ENCODE measurements at regions not wholly inside any gene's neighbourhood (a gene's known extent, or its start where the extent isn't known, plus 50 kb on each side); places are given as distances from the start of the nearest gene placed in this dataset.
"Not testable (repeated sequence)": the region's sequence is repeated elsewhere in the genome, so short reads cannot be mapped to it uniquely, and the experiment has no call there.

DNA sequence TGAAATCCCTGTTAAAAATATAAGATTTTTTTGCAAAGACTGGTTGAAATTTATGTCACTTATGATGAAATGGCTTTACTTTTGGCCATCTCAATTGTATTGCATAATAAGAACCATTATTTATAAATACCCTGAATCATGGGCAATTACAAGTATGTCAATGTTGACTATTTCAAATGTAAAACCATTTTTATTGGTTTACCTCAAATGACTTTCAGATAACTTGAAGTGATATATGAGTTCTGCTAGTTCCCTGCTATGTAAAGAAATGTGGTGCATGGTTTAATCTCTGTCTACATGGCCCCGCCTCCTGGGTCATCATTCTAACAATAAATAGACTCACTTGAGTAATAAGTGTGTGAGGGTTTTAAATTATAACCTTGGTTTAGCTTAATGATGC, 275.6 kb upstream of the PREP start:
- intact Hi-C loops (cut with DNase I; ENCODE audit: low total_unique reads) (no loop called here), in situ Hi-C loops (cut with MboI; ENCODE audit: low pct_ligation_motif_present in 1 of 4, low pct_unique_long_range_greater_than_20kb in 1 of 4, low sequenced_read_pairs in 3 of 4) (no loop called here)
- WGBS, 2 donors (ENCODE audit: low coverage in 1 of 2): 54 to 74% methylated on average over 1 of the region's 1 CpG

GRCh38 chr6:105677671-105678475, 275.0 kb upstream of the PREP start:
- H3K4me1 ChIP-seq: no peaks in the 10 kb centered on the region
- no peak for TF ChIP-seq POLR2AphosphoS5 (IDR thresholded peaks at IDR 0.05)
- TF ChIP-seq EP300 (IDR thresholded peaks at IDR 0.05; ENCODE audit: low read depth): no peak
- TF ChIP-seq POLR2A (IDR thresholded peaks at IDR 0.05): no peak
- no peak for TF ChIP-seq CTCF (IDR thresholded peaks at IDR 0.05)
- H3K4me3 ChIP-seq: no peak overlapping the region
- no peaks in the 10 kb centered on the region for H3K9me3 ChIP-seq
- H3K27me3 ChIP-seq: no peaks in the 10 kb centered on the region
- in situ Hi-C loops (cut with MboI; ENCODE audit: low pct_ligation_motif_present in 1 of 4, low pct_unique_long_range_greater_than_20kb in 1 of 4, low sequenced_read_pairs in 3 of 4) (no loop called here), intact Hi-C loops (cut with DNase I; ENCODE audit: low total_unique reads) (no loop called here)
- no peak for DNase-seq
- no peaks in the 10 kb centered on the region for H3K36me3 ChIP-seq
- H3K27ac ChIP-seq: no peak overlapping the region
- 78 to 94% methylated on average over 2 of the region's 2 CpGs for WGBS, 2 donors (ENCODE audit: low coverage in 1 of 2)

More for the DNA sequence above, 275.6 kb upstream of the PREP start:
- Histone ChIP-seq H3K27me3 (no peaks in the 10 kb centered on the region), H3K4me3 (no peak overlapping the region), H3K27ac (no peak overlapping the region), H3K9me3 (no peaks in the 10 kb centered on the region), H3K4me1 (no peaks in the 10 kb centered on the region), H3K36me3 (no peaks in the 10 kb centered on the region)
- no peak for DNase-seq
- TF ChIP-seq POLR2AphosphoS5 (IDR thresholded peaks at IDR 0.05) (no peak), CTCF (IDR thresholded peaks at IDR 0.05) (no peak), EP300 (IDR thresholded peaks at IDR 0.05; ENCODE audit: low read depth) (no peak), POLR2A (IDR thresholded peaks at IDR 0.05) (no peak)

DNA sequence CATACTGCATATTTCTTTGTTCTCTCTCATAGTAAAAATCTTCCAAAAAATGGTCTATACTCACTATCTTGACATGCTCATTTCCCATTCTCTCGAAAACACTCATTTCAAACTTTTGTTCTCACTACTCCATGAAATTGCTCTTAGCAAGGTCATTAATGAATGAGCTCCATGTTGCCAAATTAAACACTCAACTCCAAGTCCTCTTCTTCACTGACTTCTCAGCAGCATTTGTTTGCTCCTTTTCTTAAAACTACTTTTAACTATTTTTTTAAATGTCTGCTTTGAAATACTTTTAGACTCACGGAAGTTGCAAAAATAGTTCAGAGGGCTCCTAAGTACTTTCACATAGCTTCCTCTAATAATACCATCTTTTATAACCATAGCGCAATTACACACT, 274.0 kb upstream of the PREP start:
- TF ChIP-seq POLR2A (IDR thresholded peaks at IDR 0.05) (no peak), POLR2AphosphoS5 (IDR thresholded peaks at IDR 0.05) (no peak), CTCF (IDR thresholded peaks at IDR 0.05) (no peak), EP300 (IDR thresholded peaks at IDR 0.05; ENCODE audit: low read depth) (no peak)
- intact Hi-C loops (cut with DNase I; ENCODE audit: low total_unique reads): no loop called here
- Histone ChIP-seq H3K4me1 (no peaks in the 10 kb centered on the region), H3K36me3 (no peaks in the 10 kb centered on the region), H3K27ac (no peak overlapping the region), H3K4me3 (no peak overlapping the region), H3K27me3 (no peaks in the 10 kb centered on the region), H3K9me3 (no peaks in the 10 kb centered on the region)
- in situ Hi-C loops (cut with MboI; ENCODE audit: low pct_ligation_motif_present in 1 of 4, low pct_unique_long_range_greater_than_20kb in 1 of 4, low sequenced_read_pairs in 3 of 4): no loop called here
- WGBS, 2 donors (ENCODE audit: low coverage in 1 of 2): 83 to 84% methylated on average over 3 of the region's 3 CpGs
- DNase-seq: no peak

GRCh38 chr6:105675715-105676397, 273.0 kb upstream of the PREP start:
- H3K9me3 ChIP-seq: no peaks in the 10 kb centered on the region
- no peak for DNase-seq
- in situ Hi-C loops (cut with MboI; ENCODE audit: low pct_ligation_motif_present in 1 of 4, low pct_unique_long_range_greater_than_20kb in 1 of 4, low sequenced_read_pairs in 3 of 4): no loop called here
- no peaks in the 10 kb centered on the region for H3K4me1 ChIP-seq
- WGBS, 2 donors (ENCODE audit: low coverage in 1 of 2): 45 to 49% methylated on average over 5 of the region's 5 CpGs
- no peak overlapping the region for H3K27ac ChIP-seq
- intact Hi-C loops (cut with DNase I; ENCODE audit: low total_unique reads): no loop called here
- H3K27me3 ChIP-seq: no peaks in the 10 kb centered on the region
- TF ChIP-seq EP300 (IDR thresholded peaks at IDR 0.05; ENCODE audit: low read depth): no peak
- no peak overlapping the region for H3K4me3 ChIP-seq
- no peaks in the 10 kb centered on the region for H3K36me3 ChIP-seq

- H3K9me3 ChIP-seq; H3K27ac ChIP-seq; in situ Hi-C loops (cut with MboI; ENCODE audit: low pct_ligation_motif_present in 1 of 4, low pct_unique_long_range_greater_than_20kb in 1 of 4, low sequenced_read_pairs in 3 of 4); H3K36me3 ChIP-seq; intact Hi-C loops (cut with DNase I; ENCODE audit: low total_unique reads); H3K4me1 ChIP-seq; DNase-seq; H3K4me3 ChIP-seq; H3K27me3 ChIP-seq: not testable (repeated sequence)
- WGBS, 2 donors (ENCODE audit: low coverage in 1 of 2): 86 to 90% methylated on average over 2 of the region's 2 CpGs
These were observed 270.1 kb upstream of the PREP start for GRCh38 chr6:105672856-105673538.

All from transverse colon (tissue), 4 donors.